Cardiac fibroblast (primary cell): ENCODE measurements at regions not wholly inside any gene's neighbourhood (a gene's known extent, or its start where the extent isn't known, plus 50 kb on each side); places are given as distances from the start of the nearest gene placed in this dataset.

Source experiments
- DNase-seq, 2 donors: peaks; one replicate each; pipeline versions ENCODE4 v3.0.0 to v3.0.0-alpha.2; 2010; ENCODE audit warnings: low read depth in 2 of 2
- H3K4me3 ChIP-seq, 2 donors: replicated peaks in 1 of 2; 1 replicate in 1 of 2; 2 replicates in 1 of 2; pipeline ENCODE4 v1.5.1; 2011; ENCODE audit warnings: low read depth in 2 of 2, low read length in 2 of 2, mild to moderate bottlenecking in 2 of 2, moderate library complexity in 1 of 2
- TF ChIP-seq, protein P1 (sequence below): IDR thresholded peaks from one replicate; pipeline ENCODE4 v1.5.1; 2011; ENCODE audit warnings: low read depth, mild to moderate bottlenecking, low read length, inconsistent platforms

DNA sequence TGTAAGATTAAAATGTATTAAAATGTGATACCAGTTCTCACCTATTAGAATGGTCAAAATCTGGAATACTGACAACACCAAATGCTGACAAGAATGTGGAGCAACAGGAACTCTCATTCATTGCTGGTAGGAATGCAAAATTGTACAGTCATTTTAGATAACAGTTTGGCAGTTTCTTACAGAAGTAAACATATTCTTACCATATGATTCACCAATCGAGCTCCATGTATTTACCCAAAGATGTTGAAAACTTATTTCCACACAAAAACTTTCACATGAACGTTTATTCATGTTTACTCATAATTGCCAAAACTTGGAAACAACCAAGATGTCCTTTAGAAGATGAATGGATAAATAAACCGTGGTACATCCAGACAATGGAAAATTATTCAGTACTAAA lies 1193.5 kb upstream of the ACVR2A start:
- DNase-seq = peak in 1 of 2 donors; percentile 56

DNA sequence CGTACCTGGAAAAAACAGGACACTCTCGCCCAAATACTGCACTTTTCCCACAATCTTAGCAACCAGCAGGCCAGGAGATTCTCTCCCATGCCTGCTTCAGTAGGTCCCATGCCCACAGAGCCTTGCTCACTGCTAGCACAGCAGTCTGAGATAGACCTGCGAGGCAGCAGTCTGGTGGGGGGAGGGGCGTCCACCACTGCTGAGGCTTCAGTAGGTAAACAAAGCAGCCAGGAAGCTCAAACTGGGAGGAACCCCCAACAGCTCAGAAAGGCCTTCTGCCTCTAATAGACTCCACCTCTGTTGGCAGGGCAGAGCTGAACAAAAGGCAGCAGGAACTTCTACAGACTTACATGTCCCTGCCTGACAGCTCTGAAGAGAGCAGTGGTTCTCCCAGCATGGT lies 1202.8 kb upstream of the ACVR2A start:
- H3K4me3 ChIP-seq = no peak overlapping the region
- TF ChIP-seq, protein P1, sequence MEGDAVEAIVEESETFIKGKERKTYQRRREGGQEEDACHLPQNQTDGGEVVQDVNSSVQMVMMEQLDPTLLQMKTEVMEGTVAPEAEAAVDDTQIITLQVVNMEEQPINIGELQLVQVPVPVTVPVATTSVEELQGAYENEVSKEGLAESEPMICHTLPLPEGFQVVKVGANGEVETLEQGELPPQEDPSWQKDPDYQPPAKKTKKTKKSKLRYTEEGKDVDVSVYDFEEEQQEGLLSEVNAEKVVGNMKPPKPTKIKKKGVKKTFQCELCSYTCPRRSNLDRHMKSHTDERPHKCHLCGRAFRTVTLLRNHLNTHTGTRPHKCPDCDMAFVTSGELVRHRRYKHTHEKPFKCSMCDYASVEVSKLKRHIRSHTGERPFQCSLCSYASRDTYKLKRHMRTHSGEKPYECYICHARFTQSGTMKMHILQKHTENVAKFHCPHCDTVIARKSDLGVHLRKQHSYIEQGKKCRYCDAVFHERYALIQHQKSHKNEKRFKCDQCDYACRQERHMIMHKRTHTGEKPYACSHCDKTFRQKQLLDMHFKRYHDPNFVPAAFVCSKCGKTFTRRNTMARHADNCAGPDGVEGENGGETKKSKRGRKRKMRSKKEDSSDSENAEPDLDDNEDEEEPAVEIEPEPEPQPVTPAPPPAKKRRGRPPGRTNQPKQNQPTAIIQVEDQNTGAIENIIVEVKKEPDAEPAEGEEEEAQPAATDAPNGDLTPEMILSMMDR = no peak
- DNase-seq = no peak

More for the DNA sequence above, 1193.5 kb upstream of the ACVR2A start:
- no peak overlapping the region for H3K4me3 ChIP-seq
- TF ChIP-seq, protein P1 = no peak

DNA sequence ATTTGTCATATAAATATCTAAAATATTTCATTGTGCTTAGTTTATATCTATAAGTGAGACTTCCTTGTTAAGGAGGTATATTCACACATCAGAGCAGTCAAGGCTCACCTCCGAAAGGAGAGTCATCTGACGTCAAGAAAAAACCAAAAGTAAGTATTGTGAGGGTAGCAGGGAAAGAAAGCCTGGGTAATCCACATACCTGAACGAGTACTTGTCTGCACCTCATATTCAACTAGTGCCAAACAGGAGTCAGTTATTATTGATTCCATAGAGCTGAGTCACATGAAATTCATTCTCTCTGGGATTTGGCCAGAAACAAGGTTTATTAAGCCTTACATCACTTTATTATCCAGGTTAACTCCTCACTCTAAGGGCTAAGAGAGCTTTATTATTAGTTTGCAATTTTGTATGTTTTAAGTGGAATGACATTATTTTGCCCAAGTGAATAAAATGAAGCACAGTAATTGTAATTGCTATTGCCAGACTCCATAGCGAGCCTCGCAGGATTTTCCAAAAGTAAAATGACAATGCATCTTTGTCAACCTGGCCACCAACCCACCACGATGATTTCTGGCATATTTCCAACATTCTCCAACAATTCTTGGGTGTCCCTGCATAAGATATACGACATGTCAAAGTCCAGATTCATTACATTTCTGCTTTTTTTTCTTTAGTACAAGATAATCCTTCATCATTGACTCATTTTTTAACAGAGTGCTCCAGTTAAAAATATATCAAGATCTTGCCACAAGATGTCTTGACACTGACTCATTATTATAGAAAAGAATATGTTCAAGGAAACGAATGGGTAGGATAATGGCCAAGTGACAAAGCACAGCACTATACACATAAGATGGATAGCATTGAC lies 1210.4 kb upstream of the ACVR2A start:
- H3K4me3 ChIP-seq = no peak overlapping the region
- peak; percentile 12 to 79 for DNase-seq
- TF ChIP-seq, protein P1 = no peak

DNA sequence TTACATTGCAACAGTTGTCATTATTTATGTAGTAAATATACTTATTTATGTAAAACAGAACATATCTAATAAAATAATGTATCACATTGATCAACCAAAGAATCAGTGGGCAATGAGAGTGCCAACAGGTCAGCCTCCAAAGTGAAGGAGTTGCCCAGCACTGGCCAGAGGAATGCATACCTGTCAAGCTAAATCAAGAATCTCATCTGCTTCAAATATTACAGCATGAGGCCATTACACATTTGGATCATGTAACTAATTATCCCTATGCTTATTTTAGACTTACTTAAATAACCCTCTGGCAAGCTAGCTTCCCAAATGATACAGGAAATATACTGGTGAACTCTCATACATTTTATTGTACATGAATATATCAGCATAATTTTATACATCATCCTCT lies 1211.7 kb upstream of the ACVR2A start:
- TF ChIP-seq, protein P1 = no peak
- no peak overlapping the region for H3K4me3 ChIP-seq
- no peak for DNase-seq

DNA sequence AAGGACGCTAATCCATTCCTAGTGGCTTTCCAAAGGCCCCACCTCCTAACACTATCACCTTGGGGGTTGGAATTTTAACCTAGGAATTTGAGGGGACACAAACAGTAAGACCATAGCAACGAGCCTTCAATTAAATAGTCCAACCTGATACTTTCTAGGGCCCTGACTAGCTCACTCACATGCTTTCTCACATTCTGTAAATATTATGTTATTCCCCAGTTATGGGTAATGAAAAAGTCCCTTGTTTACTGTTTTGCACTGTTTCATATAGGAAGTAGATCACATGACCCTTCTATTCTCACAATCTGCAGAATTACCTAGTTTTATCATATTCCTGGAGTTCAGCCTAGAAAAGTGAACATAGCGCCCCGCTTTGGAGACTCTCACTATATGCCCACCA lies 1212.1 kb upstream of the ACVR2A start:
- no peak overlapping the region for H3K4me3 ChIP-seq
- TF ChIP-seq, protein P1 = no peak
- DNase-seq = no peak

DNA sequence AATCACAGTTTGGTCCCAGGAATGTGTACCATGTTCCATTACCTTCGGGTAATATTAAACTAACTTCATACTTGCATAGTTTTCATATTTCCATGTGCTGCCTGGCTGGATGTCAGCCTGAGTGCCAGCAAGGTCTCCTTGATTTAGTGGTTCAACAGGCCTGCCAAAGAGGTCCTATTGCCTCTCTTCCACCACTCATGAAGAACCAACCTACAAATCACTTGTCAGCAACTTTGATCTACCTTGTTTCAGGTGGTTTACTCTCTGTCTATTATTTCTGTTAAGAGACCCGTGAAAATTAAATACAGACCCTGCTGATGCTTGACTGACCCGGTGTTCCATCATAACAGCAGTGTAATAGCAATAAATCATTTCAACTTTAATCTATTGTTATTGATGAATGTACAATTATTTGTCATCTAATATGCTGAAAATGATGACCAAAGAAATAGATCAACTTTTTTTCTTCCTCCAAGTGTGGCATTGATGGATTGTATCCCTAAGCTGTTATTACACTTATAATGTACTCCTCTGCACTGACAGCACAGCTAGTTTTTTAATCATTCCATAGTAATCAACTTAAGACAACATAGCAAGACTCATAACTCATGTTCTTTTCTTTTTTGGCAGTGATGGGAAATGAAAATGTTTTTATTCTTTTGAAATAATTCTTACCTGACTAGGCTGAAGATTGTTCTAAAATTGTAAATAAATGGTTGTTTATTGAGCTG lies 1220.2 kb upstream of the ACVR2A start:
- TF ChIP-seq, protein P1 = no peak
- no peak for DNase-seq

More for the DNA sequence above, 1220.2 kb upstream of the ACVR2A start:
- H3K4me3 ChIP-seq = no peak overlapping the region
